Activated T-helper 9 cell treated with anti-CD3 and anti-CD28 coated beads, Interleukin-2, amount 50 U/mL, for 16 hours (primary cell): ENCODE measurements at regions not wholly inside any gene's neighbourhood (a gene's known extent, or its start where the extent isn't known, plus 50 kb on each side); places are given as distances from the start of the nearest gene placed in this dataset.
A peak's percentile ranks its signal among the peaks of the same experiment; 100 is the strongest.
"Not testable (repeated sequence)": the region's sequence is repeated elsewhere in the genome, so short reads cannot be mapped to it uniquely, and the experiment has no call there.

ENCODE experiments used
- DNase-seq: peaks from one replicate; pipeline ENCODE4 v3.0.0-alpha.2; 2020; ENCODE audit warnings: low read depth

DNA sequence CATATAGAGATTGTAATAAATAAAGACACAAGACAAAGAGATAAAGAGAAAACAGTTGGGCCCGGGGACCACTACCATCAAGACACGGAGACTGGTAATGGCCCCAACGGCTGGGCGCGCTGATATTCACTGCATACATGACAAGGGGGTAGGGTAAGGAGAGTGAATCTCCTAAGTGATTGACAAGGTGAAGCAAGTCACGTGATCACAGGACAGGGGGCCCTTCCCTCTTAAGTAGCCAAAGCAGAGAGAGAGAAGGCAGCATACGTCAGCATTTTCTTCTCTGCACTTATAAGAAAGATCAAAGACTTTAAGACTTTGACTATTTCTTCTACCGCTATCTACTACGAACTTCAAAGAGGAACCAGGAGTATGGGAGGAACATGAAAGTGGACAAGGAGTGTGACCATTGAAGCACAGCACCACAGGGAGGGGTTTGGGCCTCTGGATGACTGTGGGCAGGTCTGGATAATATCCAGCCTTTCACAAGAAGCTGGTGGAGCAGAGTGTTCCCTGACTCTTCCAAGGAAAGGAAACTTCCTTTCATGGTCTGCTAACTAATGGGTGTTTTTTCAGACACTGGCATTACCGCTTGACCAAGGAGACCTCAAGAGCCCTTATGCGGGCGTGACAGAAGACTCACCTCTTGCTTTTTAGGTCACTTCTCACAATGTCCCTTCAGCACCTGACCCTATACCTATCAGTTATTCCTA lies 75.6 kb downstream of the MRPL39 start:
- DNase-seq = not testable (repeated sequence)

DNA sequence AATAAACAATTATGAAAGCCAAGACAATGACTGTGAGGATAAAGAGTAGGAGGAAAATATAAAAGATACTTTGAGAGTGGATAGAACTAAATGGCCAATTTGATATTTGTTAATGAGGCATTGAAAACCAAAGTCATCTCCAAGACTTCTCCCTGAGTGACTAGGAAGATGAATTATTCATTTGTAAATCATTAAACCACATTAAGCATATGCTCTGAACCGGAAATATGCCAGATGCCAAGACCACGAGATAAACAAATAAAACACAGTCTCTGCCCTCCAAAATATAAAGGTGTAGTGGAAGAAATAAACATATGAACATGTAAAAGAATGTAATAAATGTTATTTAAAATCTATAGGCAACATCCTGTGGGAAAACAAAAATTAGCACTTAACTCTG lies 78.8 kb downstream of the MRPL39 start:
- DNase-seq = no peak

DNA sequence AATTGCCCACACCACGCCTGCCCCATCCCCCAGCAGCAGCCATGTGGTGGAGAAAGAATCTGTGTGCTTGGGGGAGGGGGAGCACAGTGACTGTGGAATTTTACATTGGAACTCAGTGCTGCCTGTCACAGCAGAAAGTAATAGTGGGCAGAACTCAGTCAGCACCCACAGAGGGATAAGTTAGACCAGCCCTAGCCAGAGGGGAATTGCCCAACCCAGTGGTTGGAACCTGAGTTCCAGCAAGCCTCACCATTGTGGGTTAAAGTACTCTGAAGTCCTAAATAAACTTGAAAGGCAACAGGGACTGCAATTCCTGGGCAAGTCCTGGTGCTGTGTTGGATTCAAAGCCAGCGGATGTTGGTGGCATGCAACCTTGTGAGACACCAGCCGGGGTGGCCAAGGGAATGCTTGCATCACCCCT lies 88.8 kb downstream of the MRPL39 start:
- no peak for DNase-seq

DNA sequence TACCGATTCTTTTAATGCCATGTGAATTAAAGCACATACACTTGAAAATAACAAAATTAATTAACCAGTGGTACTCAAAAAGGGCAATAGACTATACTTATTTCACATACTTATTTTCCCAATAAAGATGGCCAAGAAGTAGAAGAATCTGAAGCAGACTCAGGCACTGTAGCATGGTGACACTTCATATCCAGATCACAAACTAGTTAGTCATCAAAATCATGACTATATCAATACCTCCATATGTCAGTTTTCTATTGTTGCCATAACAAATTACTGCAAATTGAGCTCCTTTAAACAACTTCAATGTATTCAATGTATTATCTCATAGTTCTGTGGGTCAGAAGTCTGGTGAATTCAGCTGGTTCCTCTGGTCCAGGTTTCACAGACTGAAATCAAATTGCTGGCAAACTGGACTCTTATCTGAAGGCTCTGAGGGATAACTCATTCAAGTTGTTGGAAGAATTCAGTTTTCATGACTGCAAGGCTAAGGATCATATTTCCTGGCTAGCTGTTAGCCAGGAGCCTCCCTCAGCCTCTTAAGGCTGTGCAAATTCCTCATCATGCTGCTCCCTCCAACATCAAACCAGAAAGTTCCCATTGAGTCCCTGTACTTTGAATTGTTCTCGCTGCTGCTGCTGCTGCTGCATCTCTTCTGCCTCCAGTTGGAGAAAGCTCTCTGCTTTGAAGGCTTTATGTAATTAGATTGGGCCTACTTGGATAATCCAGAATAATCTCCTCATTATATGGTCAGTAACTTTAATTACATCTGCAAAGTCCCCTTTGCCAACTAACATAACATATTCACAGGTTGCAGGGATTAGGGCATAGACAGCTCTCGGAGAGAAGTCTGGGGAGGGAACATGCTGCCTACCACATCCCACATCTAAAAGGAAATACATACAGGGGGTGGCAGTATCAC lies 91.5 kb downstream of the MRPL39 start:
- no peak for DNase-seq

DNA sequence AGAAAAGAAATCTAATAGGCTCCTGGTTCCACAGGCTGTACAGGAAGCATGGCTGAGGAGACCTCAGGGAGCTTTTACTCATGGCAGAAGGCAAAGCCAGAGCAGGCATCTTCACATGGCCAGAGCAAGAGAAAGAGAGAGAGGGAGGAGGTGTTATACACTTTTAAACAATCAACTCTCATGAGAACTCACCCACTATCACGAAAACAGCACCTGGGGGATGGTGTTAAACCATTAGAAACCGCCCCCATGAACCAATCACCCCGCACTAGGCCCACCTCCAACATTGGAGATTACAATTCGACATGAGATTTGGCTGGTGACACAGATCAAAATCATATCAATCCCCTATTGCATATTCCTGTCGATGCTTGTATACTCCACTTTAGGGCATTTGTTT lies 93.5 kb downstream of the MRPL39 start:
- DNase-seq = peak; percentile 8

DNA sequence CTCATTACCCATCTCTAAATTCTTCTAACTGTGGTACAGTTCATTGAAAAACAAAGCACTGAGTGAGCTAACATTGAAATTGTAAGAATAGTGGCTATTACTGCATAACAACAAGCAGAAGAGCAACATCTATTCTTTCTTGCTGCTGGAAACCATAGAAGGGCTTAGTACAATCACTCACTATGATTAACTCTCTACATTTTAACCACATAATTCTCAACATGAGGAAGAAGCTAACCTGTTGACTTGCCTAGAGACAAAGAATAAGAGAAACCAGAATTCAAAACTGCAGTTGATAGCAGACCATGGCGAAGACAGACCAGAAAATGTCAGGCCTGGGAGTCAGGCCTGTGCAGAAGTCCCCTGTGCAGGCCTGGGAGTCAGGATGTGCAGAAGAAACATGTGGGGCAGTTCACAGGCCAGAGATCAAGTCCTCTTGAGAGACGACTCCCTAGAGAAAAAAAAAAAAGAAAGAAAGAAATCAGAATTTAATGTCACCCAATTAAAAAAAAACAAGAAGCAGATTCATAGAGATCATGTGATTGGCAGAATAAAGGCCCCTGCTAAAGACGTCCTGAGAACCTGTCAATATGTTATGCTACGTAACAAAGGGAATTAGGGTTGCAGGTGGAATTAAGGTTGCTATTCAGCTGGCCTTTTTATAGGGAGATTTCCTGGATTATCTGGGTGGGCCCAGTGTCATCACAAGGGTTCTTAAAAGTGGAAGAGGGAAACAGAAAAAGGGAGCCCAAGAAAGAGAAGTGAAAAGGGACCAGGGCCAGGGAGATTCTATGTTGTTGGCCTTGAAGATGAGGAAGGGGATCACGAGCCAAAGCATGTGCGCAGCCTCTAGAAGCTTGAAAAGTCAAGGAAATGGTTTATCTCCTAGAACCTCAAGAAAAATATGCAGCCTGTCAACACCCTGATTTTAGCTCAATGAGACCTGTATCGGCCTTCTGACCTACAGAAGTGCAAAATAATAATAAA lies 94.9 kb downstream of the MRPL39 start:
- no peak for DNase-seq

DNA sequence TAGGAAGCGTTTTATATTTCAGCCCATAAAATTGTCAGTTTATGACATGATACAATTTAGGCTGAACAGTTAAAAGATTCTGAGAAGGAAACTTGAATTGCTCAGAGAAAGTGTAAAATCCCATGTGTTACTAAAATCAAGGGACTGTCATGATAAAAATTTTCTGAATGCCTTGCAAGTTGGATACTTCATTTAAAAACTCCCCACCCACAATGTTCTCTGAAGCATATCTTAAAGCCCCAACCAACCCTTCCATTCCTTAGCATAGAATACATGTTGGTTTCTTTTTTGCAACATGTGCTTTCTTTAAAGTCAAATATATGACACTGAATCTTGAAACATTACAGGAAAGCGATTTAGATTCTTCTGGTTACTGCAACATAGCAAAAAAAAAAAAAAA lies 97.4 kb downstream of the MRPL39 start:
- DNase-seq = no peak

DNA sequence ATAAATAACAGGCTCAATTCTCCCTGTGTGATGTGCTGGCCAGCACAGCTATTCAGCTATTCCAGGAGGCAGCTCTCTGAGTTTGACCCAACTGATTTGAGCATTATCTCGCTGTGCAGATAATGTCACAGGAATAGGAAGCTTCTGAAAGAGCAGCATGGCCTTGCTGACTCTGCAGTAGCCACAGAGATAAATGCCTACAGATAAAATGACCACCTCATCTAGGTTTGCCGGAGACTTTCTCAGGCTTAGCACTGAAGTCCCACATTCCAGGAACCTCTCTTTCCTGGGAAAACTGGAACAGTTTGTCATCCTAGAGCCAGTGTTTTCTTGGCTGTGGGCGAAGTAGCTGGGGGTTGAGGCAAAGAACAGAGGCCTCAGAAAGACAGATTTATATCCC lies 98.9 kb downstream of the MRPL39 start:
- DNase-seq = no peak

DNA sequence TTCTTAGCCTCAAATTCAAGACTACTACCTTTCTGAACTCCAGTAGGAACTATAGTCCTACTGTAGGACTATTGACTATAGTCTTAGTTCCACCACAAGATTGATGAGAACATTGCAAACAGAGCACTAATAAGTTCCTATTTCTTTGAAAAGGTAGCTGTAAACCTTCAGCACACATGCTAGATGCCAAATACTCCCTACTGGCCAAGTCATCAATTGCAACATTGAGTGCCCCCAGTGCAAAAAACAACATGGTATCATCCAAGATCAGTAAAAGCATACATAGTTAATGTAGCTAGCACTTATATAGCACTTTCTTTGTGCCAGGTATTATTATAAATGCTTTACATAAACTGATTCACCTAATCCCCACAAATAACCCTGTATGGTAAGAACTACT lies 99.8 kb downstream of the MRPL39 start:
- no peak for DNase-seq

DNA sequence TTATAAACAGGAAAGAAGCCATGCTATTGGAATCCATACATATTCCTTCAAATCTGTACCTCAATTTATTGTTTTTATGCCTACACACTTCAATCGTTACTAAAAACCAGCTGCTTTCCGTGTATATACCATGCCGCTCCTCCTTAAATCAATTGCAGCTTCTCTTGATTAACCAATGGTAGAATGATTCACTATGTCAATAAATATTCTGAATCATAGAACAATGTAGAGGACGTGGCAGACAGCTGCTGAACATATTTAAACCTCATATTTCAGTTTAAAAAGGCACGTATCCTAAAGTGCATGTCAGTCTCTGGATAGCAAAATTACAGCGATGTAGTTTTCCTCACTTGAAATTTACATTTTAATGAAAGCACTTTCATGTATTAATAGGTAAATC lies 100.4 kb downstream of the MRPL39 start:
- no peak for DNase-seq

DNA sequence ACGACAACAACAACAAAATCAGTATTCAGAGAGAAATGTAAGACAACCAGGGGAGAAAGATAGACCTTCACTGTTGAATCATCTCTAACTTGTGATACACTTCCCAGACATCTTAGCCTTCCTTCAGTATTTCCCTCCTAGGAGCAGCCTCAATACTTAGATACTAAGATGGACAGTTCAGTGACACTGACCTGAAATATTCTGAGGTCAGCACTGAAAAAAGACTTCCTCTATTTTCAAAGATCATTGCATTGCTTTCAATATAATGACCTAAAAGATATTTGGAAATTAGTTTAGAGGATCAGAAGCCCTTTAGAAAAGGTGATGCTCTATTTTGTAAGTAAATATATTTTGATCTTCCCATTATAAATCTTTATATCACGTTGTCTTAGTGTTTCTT lies 101.0 kb downstream of the MRPL39 start:
- DNase-seq = no peak

DNA sequence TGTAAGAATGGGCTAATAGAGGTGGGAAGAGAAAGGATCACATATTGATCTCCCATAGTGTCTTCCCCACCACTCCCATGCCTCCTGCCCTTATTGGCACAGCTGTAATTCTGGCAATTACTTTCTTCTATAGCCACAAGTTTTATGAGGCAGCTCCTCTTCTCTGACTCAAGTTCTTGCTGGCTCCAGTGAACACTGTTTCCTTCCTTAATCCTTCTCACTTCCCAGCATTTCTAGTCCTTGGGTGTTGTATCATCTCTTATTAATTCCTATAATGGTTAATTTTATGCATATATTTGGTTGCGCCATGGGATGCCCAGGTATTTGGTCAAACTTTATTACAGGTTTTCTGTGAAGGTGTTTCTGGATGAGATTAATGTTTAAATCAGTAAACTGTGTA lies 103.3 kb downstream of the MRPL39 start:
- DNase-seq = no peak

DNA sequence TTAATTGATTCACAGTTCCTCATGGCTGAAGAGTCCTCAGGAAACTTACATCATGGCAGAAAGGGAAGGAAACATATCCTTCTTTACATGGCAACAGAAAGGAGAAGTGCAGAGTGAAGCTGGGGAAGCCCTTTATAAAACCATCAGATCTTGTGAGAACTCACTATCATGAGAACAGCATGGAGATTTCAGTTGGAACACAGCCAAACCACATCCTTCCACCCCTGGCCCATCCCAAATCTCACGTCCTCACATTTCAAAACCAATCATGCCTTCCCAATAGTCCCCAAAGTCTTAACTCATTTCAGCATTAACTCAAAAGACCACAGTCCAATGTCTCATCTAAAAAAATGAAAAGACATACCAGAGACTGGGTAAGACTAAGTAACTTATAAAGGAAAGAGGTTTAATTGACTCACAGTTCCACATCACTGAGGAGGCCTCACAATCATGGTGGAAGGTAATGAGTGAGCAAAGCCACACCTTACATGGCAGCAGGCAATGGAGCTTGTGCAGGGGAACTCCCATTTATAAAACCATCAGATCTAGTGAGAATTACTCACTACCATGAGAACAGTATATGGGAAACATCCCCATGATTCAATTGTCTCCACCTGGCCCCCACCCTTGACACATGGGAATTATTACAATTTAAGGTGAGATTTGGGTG lies 105.2 kb downstream of the MRPL39 start:
- peak; percentile 34 for DNase-seq

DNA sequence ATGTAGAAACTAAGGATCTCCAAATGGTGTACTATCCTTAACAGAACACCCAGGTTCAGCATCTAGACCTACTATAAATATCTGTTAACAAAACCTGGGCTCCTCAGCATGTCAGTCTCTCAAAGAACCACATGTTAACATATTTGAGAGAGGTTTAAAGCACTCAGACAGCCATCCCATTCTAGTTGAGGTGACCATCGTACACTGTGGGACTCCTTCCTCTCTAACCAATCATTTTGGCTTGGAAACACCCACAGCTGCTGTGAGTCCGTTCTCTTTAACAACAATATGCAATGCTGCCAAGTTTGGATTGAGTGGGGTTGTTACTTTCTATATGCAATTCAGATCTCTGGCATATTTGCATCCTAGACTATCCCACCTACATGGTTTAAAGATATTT lies 105.8 kb downstream of the MRPL39 start:
- DNase-seq = no peak

DNA sequence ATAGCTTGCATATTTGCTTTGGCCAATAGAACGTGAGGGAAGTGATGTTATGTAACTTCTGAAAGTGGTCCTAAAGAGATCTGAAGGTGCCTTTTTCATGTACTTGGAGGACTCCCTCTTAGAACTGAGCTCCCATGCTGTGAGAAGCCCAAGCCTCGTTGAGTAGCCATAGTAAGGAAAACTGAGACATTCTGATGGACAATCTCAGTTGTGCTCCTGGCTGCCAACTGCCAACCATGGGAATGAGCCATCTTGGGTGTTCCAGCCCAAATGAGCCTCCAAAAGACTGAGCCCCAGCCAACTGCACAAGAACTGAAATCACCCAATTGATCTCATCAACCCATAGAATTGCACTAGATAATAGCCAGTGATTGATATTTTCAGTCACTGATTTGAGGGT lies 106.7 kb downstream of the MRPL39 start:
- DNase-seq = no peak

DNA sequence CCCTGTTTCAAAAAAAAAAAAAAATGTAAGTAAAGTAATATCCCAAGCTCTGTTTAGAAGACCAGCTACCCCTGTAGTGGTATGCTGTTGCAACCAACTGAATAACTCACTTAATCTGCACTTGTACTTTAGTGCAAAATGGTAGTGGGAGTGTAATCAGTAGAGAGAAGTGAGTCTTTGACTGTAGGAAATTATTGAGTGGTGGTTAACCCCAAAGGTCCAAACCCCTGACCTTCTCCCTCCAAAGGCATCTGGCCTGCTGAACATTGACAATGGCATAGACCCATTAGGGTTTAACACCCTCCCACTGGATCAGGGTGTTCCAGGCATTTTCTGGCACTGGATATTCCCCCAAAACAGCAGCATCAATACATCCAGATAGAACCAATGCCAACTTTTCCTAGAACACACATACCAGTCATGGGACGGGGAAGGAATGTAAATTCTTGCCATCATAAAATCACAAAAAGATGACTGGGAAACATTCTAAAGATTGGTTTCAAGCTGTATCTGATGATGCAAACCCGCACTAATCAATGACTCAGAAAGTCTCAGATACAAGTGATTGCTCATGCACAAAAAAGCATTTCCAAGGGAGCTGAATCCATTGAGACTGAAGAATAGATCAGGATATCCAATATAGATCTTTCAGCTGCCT lies 110.3 kb downstream of the MRPL39 start:
- DNase-seq = no peak

DNA sequence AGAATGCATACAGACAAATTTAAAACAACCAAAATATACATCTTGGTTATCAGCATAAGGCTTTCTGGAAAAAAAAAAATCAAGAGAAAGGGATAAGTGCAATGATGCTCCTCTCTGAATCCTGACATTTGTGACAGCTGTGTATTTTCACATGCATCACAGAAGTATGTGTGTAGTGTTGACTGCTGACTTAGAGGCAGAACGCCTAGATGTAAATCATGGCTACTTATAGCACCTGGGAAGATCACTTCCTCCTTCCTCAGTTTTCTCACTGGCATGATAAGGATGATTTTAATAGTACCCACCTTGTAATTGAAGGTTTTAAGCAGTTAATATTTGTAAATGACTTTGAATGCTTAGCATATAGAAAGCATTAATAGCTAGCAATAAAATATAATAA lies 112.5 kb downstream of the MRPL39 start:
- DNase-seq = no peak

DNA sequence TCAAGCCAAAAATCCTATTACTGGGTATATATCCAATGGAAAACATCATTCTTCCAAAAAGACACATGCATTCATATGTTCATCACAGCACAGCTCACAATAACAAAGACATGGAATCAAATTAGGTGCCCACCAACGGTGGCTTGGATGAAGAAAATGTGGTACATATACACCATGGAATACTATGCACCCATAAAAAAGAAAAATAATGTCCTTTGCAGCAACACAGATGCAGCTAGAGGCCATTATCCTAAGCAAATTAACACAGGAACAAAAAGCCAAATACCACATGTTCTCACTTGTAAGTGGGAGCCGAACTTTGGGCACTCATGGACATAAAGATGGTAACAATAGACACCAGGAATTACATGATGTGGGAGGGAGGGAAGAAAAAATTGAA lies 113.6 kb downstream of the MRPL39 start:
- no peak for DNase-seq

DNA sequence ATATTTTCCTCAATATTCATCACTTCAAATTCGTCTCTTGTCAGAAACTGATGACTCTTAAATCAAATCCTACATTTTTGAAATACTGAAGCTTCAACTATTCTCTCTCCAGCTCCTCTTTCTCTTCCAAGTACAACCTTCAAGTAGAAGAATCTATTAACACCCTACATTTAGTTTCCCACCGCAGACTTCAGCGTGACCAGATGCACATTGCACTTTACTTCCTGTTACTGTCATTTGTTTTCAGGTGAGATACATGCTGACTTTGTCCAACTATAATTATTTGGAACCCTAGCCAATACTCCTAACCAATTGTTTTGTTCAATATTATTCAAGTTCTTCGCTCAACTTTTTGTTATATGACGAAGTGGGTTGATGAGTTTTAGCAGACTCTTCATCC lies 116.0 kb downstream of the MRPL39 start:
- no peak for DNase-seq

DNA sequence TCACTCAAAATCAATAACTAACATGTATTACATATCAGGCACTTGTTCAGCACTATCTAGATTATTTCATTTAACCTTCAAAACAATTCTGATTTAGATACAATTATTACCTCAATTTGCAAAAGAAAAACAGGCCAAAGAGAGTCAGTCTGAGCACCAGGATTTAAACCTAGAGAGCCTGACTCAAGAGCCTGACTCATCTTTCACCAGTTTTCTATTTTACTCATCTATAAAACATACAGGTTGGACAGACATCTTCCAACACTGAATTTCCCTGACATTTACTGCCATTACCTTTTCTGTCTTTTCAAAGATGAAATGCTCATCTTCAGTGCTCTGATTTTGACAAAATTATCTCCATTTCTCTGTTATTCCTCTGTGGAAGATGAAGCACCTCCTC lies 116.5 kb downstream of the MRPL39 start:
- no peak for DNase-seq

DNA sequence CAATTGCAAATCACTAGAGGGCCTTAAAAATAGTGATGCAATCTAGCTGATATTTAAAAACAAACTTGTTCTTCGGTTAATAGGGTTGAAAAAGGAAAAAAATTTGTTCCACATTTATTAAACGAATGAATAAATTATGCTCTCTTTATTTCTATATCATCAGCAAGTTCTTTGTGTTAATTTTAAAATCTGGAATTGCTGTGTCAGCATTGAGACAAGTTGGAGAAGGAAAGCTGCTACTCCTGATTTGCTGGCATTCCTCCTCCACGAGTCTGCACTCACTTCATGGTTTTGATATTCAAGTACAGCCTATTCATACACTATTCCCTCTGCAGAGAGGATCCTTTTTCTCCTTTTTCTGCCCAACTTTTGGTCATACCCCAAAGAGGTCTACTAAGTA lies 117.6 kb downstream of the MRPL39 start:
- no peak for DNase-seq
